Smooth muscle cell (in vitro differentiated cells): ENCODE measurements at regions not wholly inside any gene's neighbourhood (a gene's known extent, or its start where the extent isn't known, plus 50 kb on each side); places are given as distances from the start of the nearest gene placed in this dataset.
A peak's percentile ranks its signal among the peaks of the same experiment; 100 is the strongest.

Experiments used
- DNase-seq: peaks from one replicate; lab custom pipeline; 2025; ENCODE audit not compliant: unreplicated experiment; lab: John Stamatoyannopoulos, UW
- H2AFZ ChIP-seq: fragments of 200-600 bp; sonication (generic); 2 replicates; pipeline ENCODE4 v1.6.0; 2016; ENCODE audit warnings: antibody characterized with exemption, low read depth, mild to moderate bottlenecking
- H3F3A ChIP-seq: fragments of 200-600 bp; sonication (generic); 2 replicates; pipeline ENCODE4 v1.6.0; 2017; ENCODE audit warnings: antibody characterized with exemption, low read depth
- H3K27ac ChIP-seq: fragments of 200-600 bp; sonication (generic); 2 replicates; pipeline ENCODE4 v1.5.1; 2016; ENCODE audit warnings: low read depth, mild to moderate bottlenecking
- H3K27me3 ChIP-seq: fragments of 200-600 bp; sonication (generic); 2 replicates; pipeline ENCODE4 v1.6.1; 2016; ENCODE audit warnings: low read depth, mild to moderate bottlenecking
- H3K36me3 ChIP-seq: fragments of 200-600 bp; sonication (generic); 2 replicates; pipeline ENCODE4 v1.5.1; 2016; ENCODE audit warnings: low read depth
- H3K4me1 ChIP-seq: fragments of 200-600 bp; sonication (generic); 2 replicates; pipeline ENCODE4 v1.5.1; 2016; ENCODE audit warnings: low read depth
- H3K4me2 ChIP-seq: fragments of 200-600 bp; sonication (generic); 2 replicates; pipeline ENCODE4 v1.6.0; 2016; ENCODE audit warnings: mild to moderate bottlenecking
- H3K4me3 ChIP-seq: fragments of 200-600 bp; sonication (generic); 2 replicates; pipeline ENCODE4 v1.5.1; 2016; ENCODE audit warnings: mild to moderate bottlenecking
- H3K79me2 ChIP-seq: fragments of 200-600 bp; sonication (generic); 2 replicates; pipeline ENCODE4 v1.6.0; 2016; ENCODE audit warnings: low read depth, mild to moderate bottlenecking
- H3K9ac ChIP-seq: fragments of 200-600 bp; sonication (generic); 2 replicates; pipeline ENCODE4 v1.6.0; 2016; ENCODE audit warnings: low read depth
- H3K9me3 ChIP-seq: fragments of 200-600 bp; sonication (generic); replicated peaks from 2 replicates; pipeline ENCODE4 v1.5.1; 2016; ENCODE audit warnings: low read depth
- H4K20me1 ChIP-seq: fragments of 200-600 bp; sonication (generic); 2 replicates; pipeline ENCODE4 v1.6.0; 2016; ENCODE audit warnings: low read depth
- CTCF ChIP-seq: fragments of 200-600 bp; sonication (generic); IDR thresholded peaks from 2 replicates; pipeline ENCODE4 v1.5.1; 2017; ENCODE audit warnings: borderline replicate concordance, mild to moderate bottlenecking, antibody characterized with exemption; ENCODE audit not compliant: insufficient read depth, poor library complexity, severe bottlenecking
- WGBS: methylation state at CpG from one replicate; pipeline ENCODE4 v1.1.7; 2016; ENCODE audit warnings: low lambda C conversion rate; 5-methylcytosine and 5-hydroxymethylcytosine counted together

GRCh38 chr19:29415507-29415906 lies 110.3 kb upstream of the VSTM2B start:
- no peaks in the 10 kb centered on the region for H3F3A ChIP-seq
- H4K20me1 ChIP-seq: no peaks in the 10 kb centered on the region
- no peaks in the 10 kb centered on the region for H3K9me3 ChIP-seq
- no peaks in the 10 kb centered on the region for H3K27me3 ChIP-seq
- DNase-seq: no peak
- H3K36me3 ChIP-seq: no peaks in the 10 kb centered on the region
- peak; percentile 3 for TF ChIP-seq CTCF
- no peak overlapping the region for H3K27ac ChIP-seq
- WGBS: 51% methylated on average over 5 of the region's 5 CpGs
- no peaks in the 10 kb centered on the region for H3K79me2 ChIP-seq
- no peak overlapping the region for H3K4me2 ChIP-seq
- H3K4me3 ChIP-seq: no peak overlapping the region
- no peak overlapping the region for H2AFZ ChIP-seq
- no peak overlapping the region for H3K9ac ChIP-seq
- peaks cover 5% of the 10 kb centered on the region for H3K4me1 ChIP-seq

GRCh38 chr19:29417048-29417447 lies 108.7 kb upstream of the VSTM2B start:
- H3K27ac ChIP-seq: no peak overlapping the region
- no peaks in the 10 kb centered on the region for H3K79me2 ChIP-seq
- H3K9me3 ChIP-seq: no peaks in the 10 kb centered on the region
- no peaks in the 10 kb centered on the region for H3K36me3 ChIP-seq
- H4K20me1 ChIP-seq: no peaks in the 10 kb centered on the region
- no peaks in the 10 kb centered on the region for H3F3A ChIP-seq
- no peak overlapping the region for H2AFZ ChIP-seq
- no peak overlapping the region for H3K4me2 ChIP-seq
- TF ChIP-seq CTCF: no peak
- 82% methylated on average over 4 of the region's 4 CpGs for WGBS
- H3K4me1 ChIP-seq: peaks cover 5% of the 10 kb centered on the region
- no peak overlapping the region for H3K9ac ChIP-seq
- no peaks in the 10 kb centered on the region for H3K27me3 ChIP-seq
- no peak for DNase-seq
- no peak overlapping the region for H3K4me3 ChIP-seq

- peaks cover 5% of the 10 kb centered on the region for H3K4me1 ChIP-seq
- 69% methylated on average over 13 of the region's 13 CpGs for WGBS
- TF ChIP-seq CTCF: no peak
- no peak for DNase-seq
- no peak overlapping the region for H3K27ac ChIP-seq
- H2AFZ ChIP-seq: no peak overlapping the region
- no peaks in the 10 kb centered on the region for H3K27me3 ChIP-seq
- H3K4me2 ChIP-seq: no peak overlapping the region
- no peaks in the 10 kb centered on the region for H3K36me3 ChIP-seq
- H3K4me3 ChIP-seq: no peak overlapping the region
- H3K9me3 ChIP-seq: no peaks in the 10 kb centered on the region
- H3F3A ChIP-seq: no peaks in the 10 kb centered on the region
- H3K79me2 ChIP-seq: no peaks in the 10 kb centered on the region
- no peaks in the 10 kb centered on the region for H4K20me1 ChIP-seq
- H3K9ac ChIP-seq: no peak overlapping the region
Measured at GRCh38 chr19:29418201-29418600, 107.6 kb upstream of the VSTM2B start.

- H4K20me1 ChIP-seq: no peaks in the 10 kb centered on the region
- H3K27me3 ChIP-seq: no peaks in the 10 kb centered on the region
- no peaks in the 10 kb centered on the region for H3K79me2 ChIP-seq
- WGBS: 99% methylated on average over 3 of the region's 5 CpGs
- H2AFZ ChIP-seq: no peak overlapping the region
- H3K9me3 ChIP-seq: no peaks in the 10 kb centered on the region
- H3K4me1 ChIP-seq: peaks cover 5% of the 10 kb centered on the region
- no peak overlapping the region for H3K27ac ChIP-seq
- no peak overlapping the region for H3K9ac ChIP-seq
- no peaks in the 10 kb centered on the region for H3F3A ChIP-seq
- no peak for TF ChIP-seq CTCF
- no peak for DNase-seq
- H3K36me3 ChIP-seq: no peaks in the 10 kb centered on the region
- H3K4me2 ChIP-seq: no peak overlapping the region
- no peak overlapping the region for H3K4me3 ChIP-seq
Measured at GRCh38 chr19:29420065-29420464, 105.7 kb upstream of the VSTM2B start.
